ENCODE measurements at regions not wholly inside any gene's neighbourhood (a gene's known extent, or its start where the extent isn't known, plus 50 kb on each side); places are given as distances from the start of the nearest gene placed in this dataset.

DNA sequence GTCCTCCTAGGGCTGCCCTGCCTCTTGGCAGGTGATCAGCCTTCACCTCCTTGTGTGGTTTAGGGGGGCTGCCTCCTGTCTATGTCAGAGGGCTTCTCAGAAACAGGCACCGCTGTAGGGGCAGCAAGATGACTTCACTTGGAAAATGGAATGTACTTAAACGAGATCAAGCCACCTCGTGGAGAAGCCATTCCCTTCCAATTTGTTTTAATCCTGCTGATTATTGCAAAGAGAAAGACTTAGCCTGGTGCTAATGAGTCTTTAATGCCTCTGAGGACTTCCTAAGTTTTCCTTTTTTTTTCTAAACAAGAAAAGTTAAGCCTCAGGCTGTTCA, 62.3 kb upstream of the RFLNA start:
- Histone ChIP-seq H3K36me3 (ENCODE audit: control insufficient read depth in 2 of 4, insufficient read depth in 4 of 4, low read length in 3 of 4) (no peaks in the 10 kb centered on the region; a peak in 1 of 8 replicates), H2BK120ac (replicated peaks; ENCODE audit: low read depth, low read length) (no peak overlapping the region), H3K4ac (replicated peaks; ENCODE audit: insufficient read length, low read depth, low read length) (no peak overlapping the region), H3K79me2 (ENCODE audit: control insufficient read depth in 1 of 2, insufficient read depth in 2 of 2, low read length in 2 of 2) (no peaks in the 10 kb centered on the region), H4K8ac (ENCODE audit: extremely low read depth, insufficient read depth, low read length) (no peak overlapping the region), H2BK15ac (ENCODE audit: low read length) (no peak overlapping the region), H3K4me3 (ENCODE audit: extremely low read depth in 1 of 4, insufficient read depth in 2 of 4, low read depth in 3 of 4, low read length in 4 of 4) (no peak overlapping the region), H3K14ac (ENCODE audit: insufficient read length) (no peak overlapping the region), H2BK5ac (ENCODE audit: low read depth, low read length) (no peak overlapping the region), H2BK20ac (ENCODE audit: low read length) (no peak overlapping the region), H3K23ac (ENCODE audit: insufficient read length) (no peak overlapping the region), H3K79me1 (ENCODE audit: low read depth, low read length) (no peaks in the 10 kb centered on the region), H3K18ac (ENCODE audit: extremely low read depth, low read length) (no peak overlapping the region), H4K20me1 (replicated peaks in 1 of 2; ENCODE audit: control insufficient read depth in 1 of 2, insufficient read depth in 2 of 2, low read length in 2 of 2) (no peaks in the 10 kb centered on the region), H3K9me3 (ENCODE audit: insufficient read depth in 2 of 2, low read depth in 1 of 2, low read length in 1 of 2) (peaks cover 0 to 8% of the 10 kb centered on the region in 2 experiments; a peak in 1 of 4 replicates), H2AK5ac (ENCODE audit: low read depth, low read length) (no peak overlapping the region), H3K27me3 (replicated peaks in 1 of 4; ENCODE audit: control insufficient read depth in 3 of 4, extremely low read depth in 1 of 4, insufficient read depth in 3 of 4, low read length in 3 of 4) (no peaks in the 10 kb centered on the region), H4K91ac (replicated peaks; ENCODE audit: insufficient read length, low read length) (no peak overlapping the region), H3K4me2 (ENCODE audit: insufficient read depth in 1 of 2, low read depth in 2 of 2, low read length in 2 of 2) (no peak overlapping the region), H3K9ac (replicated peaks in 1 of 4; ENCODE audit: extremely low read depth in 1 of 4, low read depth in 3 of 4, low read length in 3 of 4) (no peak overlapping the region), H2AFZ (ENCODE audit: low read length) (no peak overlapping the region), H3K56ac (replicated peaks; ENCODE audit: insufficient read length, low read depth, low read length) (no peak overlapping the region), H4K5ac (ENCODE audit: insufficient read length, low read depth, low read length) (no peak overlapping the region), H2BK12ac (ENCODE audit: low read depth, low read length) (no peak overlapping the region), H3K27ac (ENCODE audit: low read depth, low read length) (no peak overlapping the region), H3K23me2 (ENCODE audit: low read depth, low read length) (peaks cover 5% of the 10 kb centered on the region; the same call in 1 of the 2 replicates), H3K4me1 (replicated peaks in 1 of 4; ENCODE audit: control insufficient read depth in 3 of 4, insufficient read depth in 4 of 4, low read length in 3 of 4) (no peaks in the 10 kb centered on the region)
- WGBS, 2 experiments (ENCODE audit: extremely low coverage in 1 of 2, insufficient coverage in 1 of 2, insufficient read length in 1 of 2, insufficient replicate concordance in 2 of 2, low coverage in 1 of 2, low lambda C conversion rate in 2 of 2, missing lambda C conversion rate in 1 of 2), result 85% methylated on average over 3 of the region's 3 CpGs; no CpG with 5 or more reads in 1 of the 2 experiments
- POLR2A ChIA-PET (ENCODE audit: partially characterized antibody), result no interaction called here
- CTCF ChIA-PET (ENCODE audit: partially characterized antibody), result interaction anchor here (0.9 to 1.6 kb wide), 3 partner anchors 10 to 196 kb away, joined by 5 to 7 read pairs (median 6); no protein-coding TSS in a partner anchor
- TF ChIP-seq NRF1 (IDR thresholded peaks at IDR 0.05; ENCODE audit: low read depth, low read length) (no peak), CREB1 (IDR thresholded peaks at IDR 0.05) (no peak), POLR2A (IDR thresholded peaks at IDR 0.05; ENCODE audit: control extremely low read depth in 1 of 2, low read depth in 2 of 2, low read length in 2 of 2) (no peak)
- DNase-seq (ENCODE audit: low read depth in 1 of 2, low spot score in 2 of 2) (no peak), FAIRE-seq (no peak)
